ENCODE measurements at regions not wholly inside any gene's neighbourhood (a gene's known extent, or its start where the extent isn't known, plus 50 kb on each side); places are given as distances from the start of the nearest gene placed in this dataset.

GRCh38 chr9:126218359-126219125, 108.1 kb upstream of the MVB12B start:
- WGBS, 2 donors = 76 to 82% methylated on average over 10 of the region's 10 CpGs
- Histone ChIP-seq H3K9me3 (peaks cover 0 to 42% (median 3%) of the 10 kb centered on the region in 4 donors), H3K4me3 (no peak overlapping the region), H3K36me3 (no peaks in the 10 kb centered on the region), H3K27ac (no peak overlapping the region), H3K27me3 (peaks cover 0 to 64% of the 10 kb centered on the region in 2 donors), H3K4me1 (no peaks in the 10 kb centered on the region)
- no peak for DNase-seq (ENCODE audit: low spot score in 2 of 2)
- TF ChIP-seq EP300 (IDR thresholded peaks at IDR 0.05) (no peak), CTCF (IDR thresholded peaks at IDR 0.05) (no peak), POLR2A (IDR thresholded peaks at IDR 0.05) (no peak)

- no peak for DNase-seq (ENCODE audit: low spot score in 2 of 2)
- WGBS, 2 donors = 90 to 98% methylated on average over 2 of the region's 2 CpGs
- Histone ChIP-seq H3K9me3 (peaks cover 0 to 36% (median 3%) of the 10 kb centered on the region in 4 donors), H3K27me3 (peaks cover 0 to 71% of the 10 kb centered on the region in 2 donors), H3K36me3 (no peaks in the 10 kb centered on the region), H3K27ac (no peak overlapping the region), H3K4me3 (no peak overlapping the region), H3K4me1 (no peaks in the 10 kb centered on the region)
- TF ChIP-seq POLR2A (IDR thresholded peaks at IDR 0.05) (no peak), EP300 (IDR thresholded peaks at IDR 0.05) (no peak), CTCF (IDR thresholded peaks at IDR 0.05) (no peak)
Observed at GRCh38 chr9:126219166-126219565, 107.5 kb upstream of the MVB12B start.

- no peak overlapping the region for H3K27ac ChIP-seq
- H3K4me3 ChIP-seq = no peak overlapping the region
- WGBS, 2 donors = 71 to 75% methylated on average over 11 of the region's 11 CpGs
- H3K4me1 ChIP-seq = no peaks in the 10 kb centered on the region
- TF ChIP-seq POLR2A (IDR thresholded peaks at IDR 0.05) = no peak
- no peak for TF ChIP-seq EP300 (IDR thresholded peaks at IDR 0.05)
- TF ChIP-seq CTCF (IDR thresholded peaks at IDR 0.05) = no peak
- peaks cover 0 to 76% of the 10 kb centered on the region in 2 donors for H3K27me3 ChIP-seq
- peaks cover 0 to 31% (median 3%) of the 10 kb centered on the region in 4 donors for H3K9me3 ChIP-seq
- no peaks in the 10 kb centered on the region for H3K36me3 ChIP-seq
- no peak for DNase-seq (ENCODE audit: low spot score in 2 of 2)
Observed at GRCh38 chr9:126219648-126220063, 107.0 kb upstream of the MVB12B start.

- H3K4me3 ChIP-seq = no peak overlapping the region
- H3K36me3 ChIP-seq = no peaks in the 10 kb centered on the region
- TF ChIP-seq CTCF (IDR thresholded peaks at IDR 0.05) = no peak
- TF ChIP-seq POLR2A (IDR thresholded peaks at IDR 0.05) = no peak
- no peak for TF ChIP-seq EP300 (IDR thresholded peaks at IDR 0.05)
- H3K4me1 ChIP-seq = no peaks in the 10 kb centered on the region
- H3K9me3 ChIP-seq = peaks cover 0 to 22% (median 3%) of the 10 kb centered on the region in 4 donors
- H3K27me3 ChIP-seq = peaks cover 0 to 83% of the 10 kb centered on the region in 2 donors
- no peak for DNase-seq (ENCODE audit: low spot score in 2 of 2)
- no peak overlapping the region for H3K27ac ChIP-seq
- WGBS, 2 donors = 83 to 86% methylated on average over 2 of the region's 2 CpGs
Observed at GRCh38 chr9:126221480-126221879, 105.1 kb upstream of the MVB12B start.

GRCh38 chr9:126222363-126222834, 104.2 kb upstream of the MVB12B start:
- no peak for DNase-seq (ENCODE audit: low spot score in 2 of 2)
- Histone ChIP-seq H3K4me3 (no peak overlapping the region), H3K9me3 (peaks cover 0 to 22% (median 3%) of the 10 kb centered on the region in 4 donors)

More at GRCh38 chr9:126222363-126222834, 104.2 kb upstream of the MVB12B start:
- 3 to 8% methylated on average over 21 to 26 of the region's 26 CpGs for WGBS, 2 donors
- no peaks in the 10 kb centered on the region for H3K36me3 ChIP-seq
- TF ChIP-seq CTCF (IDR thresholded peaks at IDR 0.05) = no peak
- no peak for TF ChIP-seq POLR2A (IDR thresholded peaks at IDR 0.05)
- TF ChIP-seq EP300 (IDR thresholded peaks at IDR 0.05) = no peak
- no peak overlapping the region for H3K27ac ChIP-seq
- no peaks in the 10 kb centered on the region for H3K4me1 ChIP-seq
- peaks cover 0 to 78% of the 10 kb centered on the region in 2 donors for H3K27me3 ChIP-seq
